ENCODE measurements at regions not wholly inside any gene's neighbourhood (a gene's known extent, or its start where the extent isn't known, plus 50 kb on each side); places are given as distances from the start of the nearest gene placed in this dataset.
"Not testable (repeated sequence)": the region's sequence is repeated elsewhere in the genome, so short reads cannot be mapped to it uniquely, and the experiment has no call there.

DNA sequence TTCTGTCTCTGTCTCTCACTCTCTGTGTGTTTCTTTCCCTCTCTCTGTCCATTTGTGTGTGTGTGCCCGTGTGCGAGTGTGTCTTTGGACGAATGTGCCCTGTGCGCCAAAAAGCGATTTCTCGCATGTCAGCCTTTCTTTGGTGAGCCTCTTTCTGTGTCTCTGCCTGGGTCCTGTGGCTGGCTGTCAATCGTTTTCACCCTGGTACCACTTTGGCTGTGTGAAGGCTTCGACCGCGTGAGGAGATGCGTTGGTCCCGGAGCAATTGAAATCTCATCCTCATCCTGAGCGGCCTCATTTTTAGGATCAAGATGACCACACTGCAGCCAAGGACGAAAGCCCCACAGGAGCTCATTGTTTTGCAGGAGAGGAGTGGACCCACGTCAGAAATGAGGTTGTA is 288.9 kb upstream of the ZNF337 start:
- Histone ChIP-seq H3K79me2 (ENCODE audit: insufficient read depth, low read length) (no peaks in the 10 kb centered on the region), H3K36me3 (ENCODE audit: insufficient read depth, low read length) (no peaks in the 10 kb centered on the region), H3K9ac (ENCODE audit: low read length) (no peak overlapping the region), H3K9me3 (ENCODE audit: insufficient read depth, low read depth, low read length) (no peaks in the 10 kb centered on the region), H3K4me2 (ENCODE audit: low read length) (peak overlapping the region; percentile 82), H4K20me1 (ENCODE audit: insufficient read depth, low read length) (no peaks in the 10 kb centered on the region), H3K4me1 (ENCODE audit: insufficient read depth, low read length) (peaks cover 3% of the 10 kb centered on the region), H3K27me3 (ENCODE audit: insufficient read depth, low read length) (no peaks in the 10 kb centered on the region), H3K27ac (ENCODE audit: low read depth, low read length) (no peak overlapping the region), H3K4me3 (ENCODE audit: insufficient read depth, low read depth, low read length) (no peak overlapping the region), H2AFZ (ENCODE audit: low read depth, low read length) (no peak overlapping the region)
- H3K27me3 Mint-ChIP-seq (ENCODE audit: low read depth, unreplicated experiment), result peaks cover 14% of the 10 kb centered on the region
- no peak overlapping the region for H3K27ac Mint-ChIP-seq (ENCODE audit: unreplicated experiment)
- H3K4me1 Mint-ChIP-seq (ENCODE audit: low read depth, unreplicated experiment), result no peaks in the 10 kb centered on the region
- FAIRE-seq (no peak), DNase-seq (ENCODE audit: low read depth) (no peak)
- peaks cover 2% of the 10 kb centered on the region for H3K36me3 Mint-ChIP-seq (ENCODE audit: low read depth, unreplicated experiment)
- peaks cover 18% of the 10 kb centered on the region for H3K9me3 Mint-ChIP-seq (ENCODE audit: unreplicated experiment)
- TF ChIP-seq, protein P1, sequence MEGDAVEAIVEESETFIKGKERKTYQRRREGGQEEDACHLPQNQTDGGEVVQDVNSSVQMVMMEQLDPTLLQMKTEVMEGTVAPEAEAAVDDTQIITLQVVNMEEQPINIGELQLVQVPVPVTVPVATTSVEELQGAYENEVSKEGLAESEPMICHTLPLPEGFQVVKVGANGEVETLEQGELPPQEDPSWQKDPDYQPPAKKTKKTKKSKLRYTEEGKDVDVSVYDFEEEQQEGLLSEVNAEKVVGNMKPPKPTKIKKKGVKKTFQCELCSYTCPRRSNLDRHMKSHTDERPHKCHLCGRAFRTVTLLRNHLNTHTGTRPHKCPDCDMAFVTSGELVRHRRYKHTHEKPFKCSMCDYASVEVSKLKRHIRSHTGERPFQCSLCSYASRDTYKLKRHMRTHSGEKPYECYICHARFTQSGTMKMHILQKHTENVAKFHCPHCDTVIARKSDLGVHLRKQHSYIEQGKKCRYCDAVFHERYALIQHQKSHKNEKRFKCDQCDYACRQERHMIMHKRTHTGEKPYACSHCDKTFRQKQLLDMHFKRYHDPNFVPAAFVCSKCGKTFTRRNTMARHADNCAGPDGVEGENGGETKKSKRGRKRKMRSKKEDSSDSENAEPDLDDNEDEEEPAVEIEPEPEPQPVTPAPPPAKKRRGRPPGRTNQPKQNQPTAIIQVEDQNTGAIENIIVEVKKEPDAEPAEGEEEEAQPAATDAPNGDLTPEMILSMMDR (IDR thresholded peaks at IDR 0.05; ENCODE audit: insufficient read depth, low read depth, low read length), result no peak
- TF ChIP-seq EZH2 (IDR thresholded peaks at IDR 0.05; ENCODE audit: insufficient read depth, low read length), result no peak
- no peak overlapping the region for H3K4me3 Mint-ChIP-seq (ENCODE audit: unreplicated experiment)

DNA sequence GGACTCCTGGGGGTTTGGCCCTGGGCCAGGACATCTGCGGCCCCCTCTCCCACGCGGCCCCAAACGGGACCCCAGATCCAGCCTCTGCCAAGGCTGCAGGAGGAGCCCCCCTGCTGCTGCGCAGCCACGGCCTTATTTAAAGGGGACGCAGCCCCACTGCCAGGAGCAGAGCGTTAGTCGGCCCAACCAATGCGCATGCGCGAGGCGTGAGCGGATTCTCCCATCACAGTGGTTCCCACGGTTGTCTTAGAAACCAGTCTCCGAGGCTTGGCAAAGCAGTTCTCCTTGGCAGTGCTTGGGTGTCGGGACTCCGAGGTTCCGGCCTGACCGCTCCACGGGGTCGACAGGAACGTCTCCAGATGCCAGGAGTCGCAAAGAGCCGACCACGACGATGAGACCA is 288.3 kb upstream of the ZNF337 start:
- H3K27ac Mint-ChIP-seq (ENCODE audit: unreplicated experiment), result no peak overlapping the region
- Histone ChIP-seq H3K36me3 (ENCODE audit: insufficient read depth, low read length) (no peaks in the 10 kb centered on the region), H3K9me3 (ENCODE audit: insufficient read depth, low read depth, low read length) (no peaks in the 10 kb centered on the region), H3K9ac (ENCODE audit: low read length) (peak overlapping the region; percentile 42), H3K4me2 (ENCODE audit: low read length) (peak overlapping the region; percentile 82), H2AFZ (ENCODE audit: low read depth, low read length) (peak overlapping the region; percentile 64), H3K27me3 (ENCODE audit: insufficient read depth, low read length) (no peaks in the 10 kb centered on the region), H4K20me1 (ENCODE audit: insufficient read depth, low read length) (no peaks in the 10 kb centered on the region), H3K4me3 (ENCODE audit: insufficient read depth, low read depth, low read length) (peak overlapping the region; percentile 50), H3K79me2 (ENCODE audit: insufficient read depth, low read length) (no peaks in the 10 kb centered on the region), H3K27ac (ENCODE audit: low read depth, low read length) (no peak overlapping the region), H3K4me1 (ENCODE audit: insufficient read depth, low read length) (peaks cover 3% of the 10 kb centered on the region)
- no peak for DNase-seq (ENCODE audit: low read depth)
- H3K27me3 Mint-ChIP-seq (ENCODE audit: low read depth, unreplicated experiment), result peaks cover 14% of the 10 kb centered on the region
- FAIRE-seq, result no peak
- H3K36me3 Mint-ChIP-seq (ENCODE audit: low read depth, unreplicated experiment), result peaks cover 2% of the 10 kb centered on the region
- H3K4me1 Mint-ChIP-seq (ENCODE audit: low read depth, unreplicated experiment), result no peaks in the 10 kb centered on the region
- no peak for TF ChIP-seq EZH2 (IDR thresholded peaks at IDR 0.05; ENCODE audit: insufficient read depth, low read length)
- TF ChIP-seq, protein P1 (IDR thresholded peaks at IDR 0.05; ENCODE audit: insufficient read depth, low read depth, low read length), result no peak
- H3K9me3 Mint-ChIP-seq (ENCODE audit: unreplicated experiment), result peaks cover 18% of the 10 kb centered on the region
- H3K4me3 Mint-ChIP-seq (ENCODE audit: unreplicated experiment), result no peak overlapping the region

DNA sequence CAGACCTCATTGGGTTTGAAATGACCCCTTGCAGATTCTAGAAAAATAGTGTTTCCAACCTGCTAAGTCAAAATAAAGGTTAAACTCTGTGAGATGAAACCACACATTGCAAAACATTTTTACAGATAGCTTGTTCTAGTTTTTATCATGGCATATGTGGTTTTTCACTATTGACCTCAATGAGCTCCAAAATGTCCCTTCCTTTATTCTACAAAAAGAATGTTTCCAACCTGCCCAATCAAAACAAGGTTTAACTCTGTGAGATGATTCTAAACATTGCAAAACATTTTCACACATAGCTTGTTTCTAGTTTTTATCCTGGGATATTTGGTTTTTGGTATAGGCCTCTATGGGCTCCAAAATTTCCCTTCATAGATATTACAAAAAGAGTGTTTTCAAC is 286.0 kb upstream of the ZNF337 start:
- not testable (repeated sequence) for H3K4me2 ChIP-seq (ENCODE audit: low read length); H3K79me2 ChIP-seq (ENCODE audit: insufficient read depth, low read length); H3K4me1 Mint-ChIP-seq (ENCODE audit: low read depth, unreplicated experiment); H3K9ac ChIP-seq (ENCODE audit: low read length); H3K27ac ChIP-seq (ENCODE audit: low read depth, low read length); DNase-seq (ENCODE audit: low read depth); H3K27ac Mint-ChIP-seq (ENCODE audit: unreplicated experiment); H2AFZ ChIP-seq (ENCODE audit: low read depth, low read length); H3K36me3 Mint-ChIP-seq (ENCODE audit: low read depth, unreplicated experiment); H3K4me1 ChIP-seq (ENCODE audit: insufficient read depth, low read length); H3K9me3 ChIP-seq (ENCODE audit: insufficient read depth, low read depth, low read length); H3K4me3 Mint-ChIP-seq (ENCODE audit: unreplicated experiment); H4K20me1 ChIP-seq (ENCODE audit: insufficient read depth, low read length); H3K27me3 ChIP-seq (ENCODE audit: insufficient read depth, low read length); H3K36me3 ChIP-seq (ENCODE audit: insufficient read depth, low read length); H3K27me3 Mint-ChIP-seq (ENCODE audit: low read depth, unreplicated experiment); FAIRE-seq; H3K4me3 ChIP-seq (ENCODE audit: insufficient read depth, low read depth, low read length)
- H3K9me3 Mint-ChIP-seq (ENCODE audit: unreplicated experiment), result peaks cover 13% of the 10 kb centered on the region

DNA sequence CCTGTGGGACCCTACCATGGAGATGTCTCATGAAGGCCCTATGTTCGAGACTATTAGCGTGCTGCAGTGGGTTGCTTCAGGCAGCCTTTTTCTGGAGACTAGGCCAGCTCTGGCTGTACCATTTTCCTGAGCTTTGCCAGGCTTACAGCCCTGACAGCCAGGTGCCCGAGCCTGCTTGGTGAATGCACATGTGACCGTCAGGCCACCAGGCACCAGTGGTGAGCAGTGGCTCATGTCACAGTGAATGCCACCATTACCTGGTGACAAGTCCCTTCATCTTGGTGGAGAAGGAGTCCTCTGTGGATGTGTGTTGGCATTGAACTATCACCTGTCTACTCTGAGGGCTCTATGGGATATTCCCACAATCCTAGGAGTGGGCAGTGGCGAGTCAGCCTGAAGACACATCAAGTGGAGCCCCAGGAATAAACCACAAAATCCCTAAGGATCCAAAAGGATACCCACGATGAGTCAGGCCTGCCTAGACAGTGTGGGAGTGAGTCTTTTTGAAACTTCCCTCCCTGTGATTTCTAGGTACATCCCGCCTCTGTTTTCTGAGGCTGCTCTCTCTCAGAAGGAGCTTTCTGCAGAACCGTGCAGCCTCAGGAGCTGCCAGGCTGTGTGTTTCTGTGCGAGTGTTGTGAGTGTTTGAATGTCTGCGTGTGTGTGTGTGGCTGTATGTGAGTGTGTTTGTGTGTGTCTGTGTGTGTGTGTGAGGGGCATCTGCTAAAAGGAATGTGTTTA is 282.0 kb upstream of the ZNF337 start:
- FAIRE-seq; DNase-seq (ENCODE audit: low read depth); H3K79me2 ChIP-seq (ENCODE audit: insufficient read depth, low read length); H3K9me3 Mint-ChIP-seq (ENCODE audit: unreplicated experiment); H3K4me2 ChIP-seq (ENCODE audit: low read length); H3K27ac ChIP-seq (ENCODE audit: low read depth, low read length); H3K27ac Mint-ChIP-seq (ENCODE audit: unreplicated experiment); H3K9ac ChIP-seq (ENCODE audit: low read length); H3K27me3 Mint-ChIP-seq (ENCODE audit: low read depth, unreplicated experiment); H3K36me3 Mint-ChIP-seq (ENCODE audit: low read depth, unreplicated experiment); H4K20me1 ChIP-seq (ENCODE audit: insufficient read depth, low read length); H2AFZ ChIP-seq (ENCODE audit: low read depth, low read length); H3K4me3 Mint-ChIP-seq (ENCODE audit: unreplicated experiment); H3K36me3 ChIP-seq (ENCODE audit: insufficient read depth, low read length); H3K4me1 ChIP-seq (ENCODE audit: insufficient read depth, low read length); H3K4me3 ChIP-seq (ENCODE audit: insufficient read depth, low read depth, low read length); H3K9me3 ChIP-seq (ENCODE audit: insufficient read depth, low read depth, low read length); H3K4me1 Mint-ChIP-seq (ENCODE audit: low read depth, unreplicated experiment); H3K27me3 ChIP-seq (ENCODE audit: insufficient read depth, low read length): not testable (repeated sequence)

DNA sequence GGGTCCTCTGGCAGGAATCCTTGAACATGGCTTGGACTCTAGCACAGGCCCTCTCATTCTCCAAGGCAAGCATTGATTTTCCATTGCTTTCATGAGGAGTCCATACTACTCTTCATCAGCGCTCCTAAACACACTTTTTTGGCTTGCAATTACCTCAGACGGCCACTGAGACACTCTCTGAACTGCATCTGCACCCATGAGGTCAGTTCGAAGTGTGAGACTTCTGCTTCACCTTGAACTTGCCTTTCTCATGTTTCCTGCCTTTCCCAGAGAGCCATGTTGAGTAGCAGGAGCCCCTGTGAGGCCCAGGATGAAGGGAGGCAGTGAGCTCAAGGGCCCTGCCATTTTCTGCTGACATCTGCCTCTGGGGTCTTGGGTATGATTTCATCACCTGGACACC is 279.2 kb upstream of the ZNF337 start:
- H3K36me3 ChIP-seq (ENCODE audit: insufficient read depth, low read length); H3K36me3 Mint-ChIP-seq (ENCODE audit: low read depth, unreplicated experiment): not testable (repeated sequence)

More for the DNA sequence above, 279.2 kb upstream of the ZNF337 start:
- not testable (repeated sequence) for H3K9ac ChIP-seq (ENCODE audit: low read length); H3K9me3 ChIP-seq (ENCODE audit: insufficient read depth, low read depth, low read length); DNase-seq (ENCODE audit: low read depth); H4K20me1 ChIP-seq (ENCODE audit: insufficient read depth, low read length); H3K9me3 Mint-ChIP-seq (ENCODE audit: unreplicated experiment); H3K27ac Mint-ChIP-seq (ENCODE audit: unreplicated experiment); H2AFZ ChIP-seq (ENCODE audit: low read depth, low read length); H3K4me1 Mint-ChIP-seq (ENCODE audit: low read depth, unreplicated experiment); H3K4me3 ChIP-seq (ENCODE audit: insufficient read depth, low read depth, low read length); H3K27ac ChIP-seq (ENCODE audit: low read depth, low read length); H3K79me2 ChIP-seq (ENCODE audit: insufficient read depth, low read length); H3K27me3 ChIP-seq (ENCODE audit: insufficient read depth, low read length); FAIRE-seq; H3K4me2 ChIP-seq (ENCODE audit: low read length); H3K27me3 Mint-ChIP-seq (ENCODE audit: low read depth, unreplicated experiment); H3K4me3 Mint-ChIP-seq (ENCODE audit: unreplicated experiment); H3K4me1 ChIP-seq (ENCODE audit: insufficient read depth, low read length)
